ENCODE measurements at regions not wholly inside any gene's neighbourhood (a gene's known extent, or its start where the extent isn't known, plus 50 kb on each side); places are given as distances from the start of the nearest gene placed in this dataset.

GRCh38 chr18:10293966-10294365 is 160.5 kb upstream of the APCDD1 start:
- ChIA-PET CTCF (no interaction called here), RAD21 (ENCODE audit: low non-redundant PET in 1 of 2, low total read pairs in 2 of 2, uncharacterized antibody in 2 of 2, unreplicated experiment in 2 of 2) (no interaction called here)

More at GRCh38 chr18:10293966-10294365, 160.5 kb upstream of the APCDD1 start:
- POLR2A ChIA-PET: no interaction called here
- H3K27ac ChIP-seq (ENCODE audit: low read depth, low read length): no peak overlapping the region
- no peaks in the 10 kb centered on the region for H3K36me3 ChIP-seq (ENCODE audit: control insufficient read depth in 1 of 2, insufficient read depth in 2 of 2, low read length in 2 of 2)
- no peak overlapping the region for H3K9ac ChIP-seq (ENCODE audit: low read length)
- BruUV-seq (replicated peaks): no TSS peak
- no peak overlapping the region for H2AFZ ChIP-seq (ENCODE audit: low read depth, low read length, poor library complexity, severe bottlenecking)
- H3K9me2 ChIP-seq (ENCODE audit: insufficient read depth): no peaks in the 10 kb centered on the region
- ATAC-seq (no peak), DNase-seq (ENCODE audit: low read depth, low spot score) (no peak)
- H3K4me2 ChIP-seq (ENCODE audit: low read length): no peak overlapping the region
- H3K4me3 ChIP-seq (replicated peaks in 1 of 2; ENCODE audit: low read depth in 1 of 2, low read length in 2 of 2): no peak overlapping the region
- TF ChIP-seq TCF7L2 (IDR thresholded peaks at IDR 0.05; ENCODE audit: borderline replicate concordance, extremely low read depth, insufficient read depth, insufficient read length) (no peak), ZFX (IDR thresholded peaks at IDR 0.05) (no peak), FOSL1 (IDR thresholded peaks at IDR 0.05; ENCODE audit: low read depth) (no peak), POLR2A (IDR thresholded peaks at IDR 0.05; ENCODE audit: borderline replicate concordance, extremely low read depth, insufficient read depth, insufficient read length) (no peak), ATF3 (IDR thresholded peaks at IDR 0.05) (no peak), REST (IDR thresholded peaks at IDR 0.05; ENCODE audit: low read depth) (no peak), EZH2 (IDR thresholded peaks at IDR 0.05) (no peak)
- H3K27me3 ChIP-seq (ENCODE audit: insufficient read depth, low read length): no peaks in the 10 kb centered on the region; the same call in 1 of the 2 replicates
- H3K4me1 ChIP-seq (ENCODE audit: control insufficient read depth in 1 of 2, insufficient read depth in 2 of 2, low read length in 2 of 2): no peaks in the 10 kb centered on the region
- no peaks in the 10 kb centered on the region for H4K20me1 ChIP-seq (ENCODE audit: insufficient read depth)
- no peaks in the 10 kb centered on the region for H3K79me2 ChIP-seq (ENCODE audit: insufficient read depth, low read length)
- intact Hi-C loops (cut with micrococcal nuclease): no loop called here
- H3K9me3 ChIP-seq (ENCODE audit: control insufficient read depth in 1 of 2, insufficient read depth in 1 of 2, low read depth in 1 of 2, low read length in 2 of 2): no peaks in the 10 kb centered on the region

All from HCT116 (cell line).